ENCODE measurements at regions not wholly inside any gene's neighbourhood (a gene's known extent, or its start where the extent isn't known, plus 50 kb on each side); places are given as distances from the start of the nearest gene placed in this dataset.

- TF ChIP-seq POLR2A (IDR thresholded peaks at IDR 0.05; ENCODE audit: low read depth, low read length) (no peak), POLR2AphosphoS5 (IDR thresholded peaks at IDR 0.05; ENCODE audit: low read depth, low read length) (no peak), PAX5 (IDR thresholded peaks at IDR 0.05; ENCODE audit: insufficient read depth, low read length, severe bottlenecking) (no peak), TAF1 (IDR thresholded peaks at IDR 0.05; ENCODE audit: low read depth, low read length) (no peak), SPI1 (IDR thresholded peaks at IDR 0.05; ENCODE audit: low read depth, low read length) (no peak), POU2F2 (IDR thresholded peaks at IDR 0.05; ENCODE audit: low read depth, low read length) (no peak)
Observed at GRCh38 chr2:14358339-14358738, 274.2 kb upstream of the LRATD1 start.
